PC-9 (cell line): ENCODE measurements at regions not wholly inside any gene's neighbourhood (a gene's known extent, or its start where the extent isn't known, plus 50 kb on each side); places are given as distances from the start of the nearest gene placed in this dataset.

ENCODE experiments used
- BruUV-seq: library from RNA; stranded (reverse); fragments of 400-500 nt; replicated peaks from 2 replicates; lab custom pipeline; 2021; lab: Mats Ljungman, UMichigan
- CTCF ChIA-PET: fragments of 300-600 bp; sonication (Branson Sonifier 250); formaldehyde crosslinking; loops from one replicate; lab custom pipeline; 2022; ENCODE audit warnings: antibody characterized with exemption; lab: Charles Lee
- POLR2A ChIA-PET: fragments of 300-600 bp; sonication (Branson Sonifier 250); formaldehyde crosslinking; loops from one replicate; lab custom pipeline; 2022; ENCODE audit warnings: antibody characterized with exemption; ENCODE audit not compliant: unreplicated experiment; lab: Charles Lee
- DNase-seq, 2 experiments: peaks; one replicate each; pipeline versions ENCODE4 v3.0.0 to v3.0.0-alpha.2; 2015 to 2022; ENCODE audit warnings: mixed read lengths in 1 of 2
- H2AFZ ChIP-seq: fragments of 200-600 bp; sonication (generic); 2 replicates; pipeline ENCODE4 v1.8.1; 2017; ENCODE audit warnings: antibody characterized with exemption
- H3F3A ChIP-seq: fragments of 200-600 bp; sonication (generic); 2 replicates; pipeline ENCODE4 v1.8.1; 2017; ENCODE audit warnings: antibody characterized with exemption, mild to moderate bottlenecking, low read depth; ENCODE audit not compliant: insufficient read depth
- H3K27ac ChIP-seq: fragments of 200-600 bp; sonication (generic); 2 replicates; pipeline ENCODE4 v1.6.1; 2016; ENCODE audit warnings: mixed run types
- H3K27me3 ChIP-seq: fragments of 200-600 bp; sonication (generic); 2 replicates; pipeline ENCODE4 v1.6.1; 2016; ENCODE audit warnings: low read depth, mixed run types; ENCODE audit not compliant: insufficient read depth
- H3K36me3 ChIP-seq: fragments of 200-600 bp; sonication (generic); 2 replicates; pipeline ENCODE4 v1.6.1; 2016; ENCODE audit warnings: low read depth, mixed run types
- H3K4me1 ChIP-seq: fragments of 200-600 bp; sonication (generic); replicated peaks from 2 replicates; pipeline ENCODE4 v1.6.1; 2016; ENCODE audit warnings: mixed run types; ENCODE audit not compliant: insufficient read depth
- H3K4me2 ChIP-seq: fragments of 200-600 bp; sonication (generic); 2 replicates; pipeline ENCODE4 v1.6.1; 2017; ENCODE audit warnings: mixed run types
- H3K4me3 ChIP-seq: fragments of 200-600 bp; sonication (generic); 2 replicates; pipeline ENCODE4 v1.6.1; 2016; ENCODE audit warnings: mixed run types
- H3K79me2 ChIP-seq: fragments of 200-600 bp; sonication (generic); 2 replicates; pipeline ENCODE4 v1.6.1; 2017; ENCODE audit warnings: low read depth, mixed run types
- H3K9me2 ChIP-seq: fragments of 200-600 bp; sonication (generic); 2 replicates; pipeline ENCODE4 v1.8.1; 2017; ENCODE audit warnings: mild to moderate bottlenecking; ENCODE audit not compliant: insufficient read depth
- H3K9me3 ChIP-seq: fragments of 200-600 bp; sonication (generic); 2 replicates; pipeline ENCODE4 v1.8.1; 2016; ENCODE audit warnings: low read depth; ENCODE audit not compliant: insufficient read depth
- H4K20me1 ChIP-seq: fragments of 200-600 bp; sonication (generic); 2 replicates; pipeline ENCODE4 v1.8.1; 2017; ENCODE audit not compliant: insufficient read depth
- CTCF ChIP-seq: fragments of 200-600 bp; sonication (generic); conservative IDR thresholded peaks from 2 replicates; pipeline ENCODE4 v1.6.1; 2017; ENCODE audit warnings: mixed run types, antibody characterized with exemption, mild to moderate bottlenecking, moderate library complexity
- EZH2 ChIP-seq: fragments of 200-600 bp; sonication (generic); IDR thresholded peaks from 2 replicates; pipeline ENCODE4 v1.8.0; 2017; ENCODE audit warnings: antibody characterized with exemption, low read depth
- intact Hi-C: fragments of 100-400 bp; cut with micrococcal nuclease; formaldehyde crosslinking; loops from one replicate; pipeline ENCODE4 v1.10.0; 2022; ENCODE audit not compliant: unreplicated experiment

- Histone ChIP-seq H2AFZ (no peak overlapping the region), H3K36me3 (no peaks in the 10 kb centered on the region), H3K9me3 (no peaks in the 10 kb centered on the region), H3K79me2 (no peaks in the 10 kb centered on the region), H3K4me1 (no peaks in the 10 kb centered on the region), H3K27me3 (no peaks in the 10 kb centered on the region), H3K9me2 (no peaks in the 10 kb centered on the region; the same call in 1 of the 2 replicates), H3F3A (no peaks in the 10 kb centered on the region), H3K4me2 (no peak overlapping the region), H3K4me3 (no peak overlapping the region), H3K27ac (no peak overlapping the region), H4K20me1 (no peaks in the 10 kb centered on the region)
- intact Hi-C loops: no loop called here
- CTCF ChIA-PET: no interaction called here
- BruUV-seq: no TSS peak
- TF ChIP-seq EZH2: no peak
- no peak for TF ChIP-seq CTCF
- POLR2A ChIA-PET: no interaction called here
- DNase-seq: no peak
Observed at GRCh38 chr15:47301481-47301880, 415.8 kb upstream of the SEMA6D start.

- DNase-seq: no peak
- no peaks in the 10 kb centered on the region for H3K79me2 ChIP-seq
- intact Hi-C loops: no loop called here
Observed at GRCh38 chr15:47304656-47305055, 412.6 kb upstream of the SEMA6D start.

DNA sequence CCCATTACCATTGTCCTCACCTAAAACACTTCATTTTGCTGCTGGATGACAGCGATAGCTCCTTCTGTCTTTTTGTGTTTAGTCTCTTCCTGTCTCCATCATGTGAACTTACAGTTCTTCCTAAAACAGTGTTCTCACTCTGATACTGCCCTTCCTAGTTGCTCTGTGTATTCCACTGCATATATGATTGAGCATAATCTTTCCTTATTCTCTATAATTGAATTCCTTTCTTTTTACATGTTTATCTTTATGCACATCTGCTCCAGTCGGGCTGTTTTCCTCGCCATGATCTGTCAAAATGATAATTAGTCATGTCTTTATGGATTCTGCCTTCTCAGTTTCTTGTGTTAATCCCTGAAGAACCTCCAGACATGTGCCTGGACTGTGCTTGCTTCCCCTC is 405.1 kb upstream of the SEMA6D start:
- Histone ChIP-seq H3K36me3 (no peaks in the 10 kb centered on the region), H3K4me2 (no peak overlapping the region), H3K79me2 (no peaks in the 10 kb centered on the region), H3K4me1 (no peaks in the 10 kb centered on the region), H3K4me3 (no peak overlapping the region), H3K9me3 (no peaks in the 10 kb centered on the region), H2AFZ (no peak overlapping the region), H3K27ac (no peak overlapping the region), H3F3A (no peaks in the 10 kb centered on the region), H3K9me2 (no peaks in the 10 kb centered on the region), H3K27me3 (no peaks in the 10 kb centered on the region), H4K20me1 (no peaks in the 10 kb centered on the region)
- ChIA-PET POLR2A (no interaction called here), CTCF (no interaction called here)
- DNase-seq: no peak
- intact Hi-C loops: no loop called here
- TF ChIP-seq CTCF: no peak
- no peak for TF ChIP-seq EZH2
- BruUV-seq: no TSS peak

More at GRCh38 chr15:47304656-47305055, 412.6 kb upstream of the SEMA6D start:
- Histone ChIP-seq H3F3A (no peaks in the 10 kb centered on the region), H3K36me3 (no peaks in the 10 kb centered on the region), H3K27ac (no peak overlapping the region), H3K4me1 (no peaks in the 10 kb centered on the region), H3K27me3 (no peaks in the 10 kb centered on the region), H3K4me2 (no peak overlapping the region), H3K9me3 (no peaks in the 10 kb centered on the region), H2AFZ (no peak overlapping the region), H3K9me2 (no peaks in the 10 kb centered on the region; the same call in 1 of the 2 replicates), H4K20me1 (no peaks in the 10 kb centered on the region), H3K4me3 (no peak overlapping the region)
- TF ChIP-seq CTCF (no peak), EZH2 (no peak)
- CTCF ChIA-PET: no interaction called here
- POLR2A ChIA-PET: no interaction called here
- BruUV-seq: no TSS peak
